HG02798 (cell line): ENCODE measurements at regions not wholly inside any gene's neighbourhood (a gene's known extent, or its start where the extent isn't known, plus 50 kb on each side); places are given as distances from the start of the nearest gene placed in this dataset.
"Not testable (repeated sequence)": the region's sequence is repeated elsewhere in the genome, so short reads cannot be mapped to it uniquely, and the experiment has no call there.

ENCODE experiments used
- ATAC-seq: cut with Tn5 transposase; IDR thresholded peaks from one replicate; pipeline ENCODE4 v1.9.1; 2021; ENCODE audit warnings: mild to moderate bottlenecking; ENCODE audit not compliant: unreplicated experiment, poor library complexity

- ATAC-seq = no peak
These were observed 752.4 kb upstream of the SEMA6A start for GRCh38 chr5:117326997-117327396.

GRCh38 chr5:117318528-117318927 lies 743.9 kb upstream of the SEMA6A start:
- ATAC-seq = no peak

- ATAC-seq = no peak
These were observed 740.5 kb upstream of the SEMA6A start for GRCh38 chr5:117315170-117315569.

GRCh38 chr5:117304512-117305107 lies 730.0 kb upstream of the SEMA6A start:
- not testable (repeated sequence) for ATAC-seq

GRCh38 chr5:117302949-117303348 lies 728.3 kb upstream of the SEMA6A start:
- ATAC-seq = no peak

- no peak for ATAC-seq
These were observed 727.9 kb upstream of the SEMA6A start for GRCh38 chr5:117302473-117302872.

- no peak for ATAC-seq
These were observed 725.3 kb upstream of the SEMA6A start for GRCh38 chr5:117299936-117300328.

- ATAC-seq = no peak
These were observed 724.8 kb upstream of the SEMA6A start for GRCh38 chr5:117299224-117299935.

- ATAC-seq = no peak
These were observed 722.2 kb upstream of the SEMA6A start for GRCh38 chr5:117296872-117297271.

GRCh38 chr5:117295941-117296340 lies 721.3 kb upstream of the SEMA6A start:
- ATAC-seq = no peak

- no peak for ATAC-seq
These were observed 712.2 kb upstream of the SEMA6A start for GRCh38 chr5:117286813-117287212.

GRCh38 chr5:117271656-117272055 lies 697.0 kb upstream of the SEMA6A start:
- ATAC-seq = no peak

GRCh38 chr5:117266280-117266679 lies 691.7 kb upstream of the SEMA6A start:
- ATAC-seq = no peak

- no peak for ATAC-seq
These were observed 688.6 kb upstream of the SEMA6A start for GRCh38 chr5:117263231-117263630.

GRCh38 chr5:117262572-117263131 lies 688.0 kb upstream of the SEMA6A start:
- no peak for ATAC-seq

GRCh38 chr5:117261948-117262571 lies 687.4 kb upstream of the SEMA6A start:
- ATAC-seq = no peak

GRCh38 chr5:117255211-117256027 lies 680.8 kb upstream of the SEMA6A start:
- no peak for ATAC-seq

- no peak for ATAC-seq
These were observed 677.9 kb upstream of the SEMA6A start for GRCh38 chr5:117252566-117252965.

GRCh38 chr5:117249086-117249815 lies 674.6 kb upstream of the SEMA6A start:
- ATAC-seq = no peak

- ATAC-seq = no peak
These were observed 671.8 kb upstream of the SEMA6A start for GRCh38 chr5:117246424-117246823.
